ENCODE measurements at regions not wholly inside any gene's neighbourhood (a gene's known extent, or its start where the extent isn't known, plus 50 kb on each side); places are given as distances from the start of the nearest gene placed in this dataset.

GRCh38 chr20:60899320-60899719, 352.7 kb upstream of the CDH4 start:
- H3K4me3 ChIP-seq (ENCODE audit: low read depth, low read length), result no peak overlapping the region
- no peak for TF ChIP-seq CTCF (IDR thresholded peaks at IDR 0.05; ENCODE audit: low read depth, low read length)

GRCh38 chr20:60900618-60901017, 351.4 kb upstream of the CDH4 start:
- TF ChIP-seq CTCF (IDR thresholded peaks at IDR 0.05; ENCODE audit: low read depth, low read length), result no peak
- H3K4me3 ChIP-seq (ENCODE audit: low read depth, low read length), result no peak overlapping the region

GRCh38 chr20:60901831-60902230, 350.2 kb upstream of the CDH4 start:
- TF ChIP-seq CTCF (IDR thresholded peaks at IDR 0.05; ENCODE audit: low read depth, low read length), result no peak
- H3K4me3 ChIP-seq (ENCODE audit: low read depth, low read length), result no peak overlapping the region

GRCh38 chr20:60903325-60903971, 348.6 kb upstream of the CDH4 start:
- no peak overlapping the region for H3K4me3 ChIP-seq (ENCODE audit: low read depth, low read length)
- TF ChIP-seq CTCF (IDR thresholded peaks at IDR 0.05; ENCODE audit: low read depth, low read length), result no peak

GRCh38 chr20:60904730-60905129, 347.3 kb upstream of the CDH4 start:
- TF ChIP-seq CTCF (IDR thresholded peaks at IDR 0.05; ENCODE audit: low read depth, low read length), result no peak
- H3K4me3 ChIP-seq (ENCODE audit: low read depth, low read length), result no peak overlapping the region

GRCh38 chr20:60905919-60906318, 346.1 kb upstream of the CDH4 start:
- no peak overlapping the region for H3K4me3 ChIP-seq (ENCODE audit: low read depth, low read length)

GRCh38 chr20:60906555-60906954, 345.5 kb upstream of the CDH4 start:
- no peak overlapping the region for H3K4me3 ChIP-seq (ENCODE audit: low read depth, low read length)

More at GRCh38 chr20:60905919-60906318, 346.1 kb upstream of the CDH4 start:
- no peak for TF ChIP-seq CTCF (IDR thresholded peaks at IDR 0.05; ENCODE audit: low read depth, low read length)

More at GRCh38 chr20:60906555-60906954, 345.5 kb upstream of the CDH4 start:
- no peak for TF ChIP-seq CTCF (IDR thresholded peaks at IDR 0.05; ENCODE audit: low read depth, low read length)
